Cardiac muscle cell (in vitro differentiated cells and primary cell): ENCODE measurements at regions not wholly inside any gene's neighbourhood (a gene's known extent, or its start where the extent isn't known, plus 50 kb on each side); places are given as distances from the start of the nearest gene placed in this dataset.

ENCODE experiments used
- DNase-seq, 2 donors: peaks; one replicate each; pipeline versions ENCODE4 v3.0.0 to v3.0.0-alpha.2; 2010 to 2017; ENCODE audit warnings: low read depth in 1 of 2, low spot score in 1 of 2
- H3K27ac ChIP-seq: fragments of 200-600 bp; sonication (generic); 2 replicates; pipeline ENCODE4 v1.5.1; 2016
- H3K27me3 ChIP-seq: fragments of 200-600 bp; sonication (generic); 2 replicates; pipeline ENCODE4 v1.6.0; 2016; ENCODE audit warnings: control low read depth
- H3K36me3 ChIP-seq: fragments of 200-600 bp; sonication (generic); 2 replicates; pipeline ENCODE4 v1.5.1; 2016; ENCODE audit warnings: control low read depth
- H3K4me1 ChIP-seq: fragments of 200-600 bp; sonication (generic); 2 replicates; pipeline ENCODE4 v1.8.1; 2017; ENCODE audit warnings: low read depth, mild to moderate bottlenecking, mixed run types
- H3K4me3 ChIP-seq: fragments of 200-600 bp; sonication (generic); 2 replicates; pipeline ENCODE4 v1.5.1; 2016; ENCODE audit warnings: mild to moderate bottlenecking
- H3K9me3 ChIP-seq: fragments of 200-600 bp; sonication (generic); 2 replicates; pipeline ENCODE4 v1.5.1; 2017; ENCODE audit warnings: low read depth, mild to moderate bottlenecking, control low read depth
- CTCF ChIP-seq: IDR thresholded peaks from 2 replicates; pipeline ENCODE4 v1.5.1; 2012; ENCODE audit warnings: low read depth, mild to moderate bottlenecking, low read length

- Histone ChIP-seq H3K9me3 (no peaks in the 10 kb centered on the region), H3K27me3 (no peaks in the 10 kb centered on the region), H3K4me1 (no peaks in the 10 kb centered on the region), H3K27ac (no peak overlapping the region), H3K4me3 (no peak overlapping the region), H3K36me3 (no peaks in the 10 kb centered on the region)
- peak; percentile 63 to 64 for DNase-seq
- TF ChIP-seq CTCF = peak; percentile 73
These were observed 79.3 kb upstream of the ALDH1L1 start for GRCh38 chr3:126259411-126260391.

- H3K4me1 ChIP-seq = no peaks in the 10 kb centered on the region
- H3K27ac ChIP-seq = no peak overlapping the region
- H3K27me3 ChIP-seq = no peaks in the 10 kb centered on the region
- no peak for DNase-seq
- H3K36me3 ChIP-seq = no peaks in the 10 kb centered on the region
- no peak overlapping the region for H3K4me3 ChIP-seq
- no peak for TF ChIP-seq CTCF
- H3K9me3 ChIP-seq = no peaks in the 10 kb centered on the region
These were observed 78.3 kb upstream of the ALDH1L1 start for GRCh38 chr3:126258670-126259069.

- Histone ChIP-seq H3K27me3 (no peaks in the 10 kb centered on the region), H3K4me1 (no peaks in the 10 kb centered on the region), H3K36me3 (no peaks in the 10 kb centered on the region), H3K9me3 (no peaks in the 10 kb centered on the region), H3K4me3 (no peak overlapping the region), H3K27ac (no peak overlapping the region)
- no peak for DNase-seq
- TF ChIP-seq CTCF = no peak
These were observed 77.6 kb upstream of the ALDH1L1 start for GRCh38 chr3:126257984-126258383.

- H3K4me3 ChIP-seq = no peak overlapping the region
- DNase-seq = no peak
- TF ChIP-seq CTCF = no peak
- no peaks in the 10 kb centered on the region for H3K27me3 ChIP-seq
- H3K4me1 ChIP-seq = no peaks in the 10 kb centered on the region
- no peaks in the 10 kb centered on the region for H3K36me3 ChIP-seq
- no peak overlapping the region for H3K27ac ChIP-seq
- H3K9me3 ChIP-seq = no peaks in the 10 kb centered on the region
These were observed 76.8 kb upstream of the ALDH1L1 start for GRCh38 chr3:126257174-126257573.

GRCh38 chr3:126256251-126256650, 75.9 kb upstream of the ALDH1L1 start:
- Histone ChIP-seq H3K27ac (no peak overlapping the region), H3K27me3 (no peaks in the 10 kb centered on the region), H3K4me1 (no peaks in the 10 kb centered on the region), H3K36me3 (no peaks in the 10 kb centered on the region), H3K9me3 (no peaks in the 10 kb centered on the region), H3K4me3 (no peak overlapping the region)
- TF ChIP-seq CTCF = no peak
- no peak for DNase-seq
